ENCODE measurements at regions not wholly inside any gene's neighbourhood (a gene's known extent, or its start where the extent isn't known, plus 50 kb on each side); places are given as distances from the start of the nearest gene placed in this dataset.

GRCh38 chr4:35525192-35525978 lies 718.9 kb downstream of the ARAP2 start:
- Histone ChIP-seq H3K79me2 (ENCODE audit: insufficient read depth, low read length) (no peaks in the 10 kb centered on the region), H3K36me3 (ENCODE audit: control insufficient read depth in 1 of 2, insufficient read depth in 2 of 2, low read length in 2 of 2) (no peaks in the 10 kb centered on the region), H3K9me3 (ENCODE audit: control insufficient read depth in 1 of 2, insufficient read depth in 1 of 2, low read depth in 1 of 2, low read length in 2 of 2) (no peaks in the 10 kb centered on the region), H3K4me1 (ENCODE audit: control insufficient read depth in 1 of 2, insufficient read depth in 2 of 2, low read length in 2 of 2) (no peaks in the 10 kb centered on the region), H4K20me1 (ENCODE audit: insufficient read depth) (no peaks in the 10 kb centered on the region), H3K4me3 (replicated peaks in 1 of 2; ENCODE audit: low read depth in 1 of 2, low read length in 2 of 2) (no peak overlapping the region), H3K27me3 (ENCODE audit: insufficient read depth, low read length) (no peaks in the 10 kb centered on the region), H3K9ac (ENCODE audit: low read length) (no peak overlapping the region), H3K4me2 (ENCODE audit: low read length) (no peak overlapping the region), H3K27ac (ENCODE audit: low read depth, low read length) (no peak overlapping the region), H3K9me2 (ENCODE audit: insufficient read depth) (no peaks in the 10 kb centered on the region), H2AFZ (ENCODE audit: low read depth, low read length, poor library complexity, severe bottlenecking) (no peak overlapping the region)
- ATAC-seq (no peak), DNase-seq (ENCODE audit: low read depth, low spot score) (no peak)
- intact Hi-C loops (cut with micrococcal nuclease), result no loop called here
- TF ChIP-seq ELF1 (IDR thresholded peaks at IDR 0.05; ENCODE audit: borderline replicate concordance, low read depth) (no peak), EZH2phosphoT487 (IDR thresholded peaks at IDR 0.05; ENCODE audit: borderline replicate concordance) (no peak)
- BruUV-seq (replicated peaks), result no TSS peak
- ChIA-PET RAD21 (ENCODE audit: low non-redundant PET in 1 of 2, low total read pairs in 2 of 2, uncharacterized antibody in 2 of 2, unreplicated experiment in 2 of 2) (no interaction called here), POLR2A (no interaction called here), CTCF (no interaction called here)

GRCh38 chr4:35526456-35526855 lies 717.9 kb downstream of the ARAP2 start:
- Histone ChIP-seq H3K9me2 (ENCODE audit: insufficient read depth) (no peaks in the 10 kb centered on the region), H3K9ac (ENCODE audit: low read length) (no peak overlapping the region), H3K27me3 (ENCODE audit: insufficient read depth, low read length) (no peaks in the 10 kb centered on the region), H3K79me2 (ENCODE audit: insufficient read depth, low read length) (no peaks in the 10 kb centered on the region), H3K4me1 (ENCODE audit: control insufficient read depth in 1 of 2, insufficient read depth in 2 of 2, low read length in 2 of 2) (no peaks in the 10 kb centered on the region), H3K9me3 (ENCODE audit: control insufficient read depth in 1 of 2, insufficient read depth in 1 of 2, low read depth in 1 of 2, low read length in 2 of 2) (no peaks in the 10 kb centered on the region), H3K27ac (ENCODE audit: low read depth, low read length) (no peak overlapping the region), H3K4me3 (replicated peaks in 1 of 2; ENCODE audit: low read depth in 1 of 2, low read length in 2 of 2) (no peak overlapping the region), H4K20me1 (ENCODE audit: insufficient read depth) (no peaks in the 10 kb centered on the region), H3K36me3 (ENCODE audit: control insufficient read depth in 1 of 2, insufficient read depth in 2 of 2, low read length in 2 of 2) (no peaks in the 10 kb centered on the region), H2AFZ (ENCODE audit: low read depth, low read length, poor library complexity, severe bottlenecking) (no peak overlapping the region), H3K4me2 (ENCODE audit: low read length) (no peak overlapping the region)
- no TSS peak for BruUV-seq (replicated peaks)
- ChIA-PET RAD21 (ENCODE audit: low non-redundant PET in 1 of 2, low total read pairs in 2 of 2, uncharacterized antibody in 2 of 2, unreplicated experiment in 2 of 2) (no interaction called here), CTCF (no interaction called here), POLR2A (no interaction called here)
- DNase-seq (ENCODE audit: low read depth, low spot score), result no peak
- TF ChIP-seq FOSL1 (IDR thresholded peaks at IDR 0.05; ENCODE audit: low read depth) (no peak), EZH2phosphoT487 (IDR thresholded peaks at IDR 0.05; ENCODE audit: borderline replicate concordance) (no peak), EGR1 (IDR thresholded peaks at IDR 0.05; ENCODE audit: low read depth) (no peak), MAX (IDR thresholded peaks at IDR 0.05) (no peak), ZFX (IDR thresholded peaks at IDR 0.05) (no peak), ATF3 (IDR thresholded peaks at IDR 0.05) (no peak), YY1 (IDR thresholded peaks at IDR 0.05; ENCODE audit: extremely low read depth, insufficient replicate concordance, low read depth, low read length) (no peak), POLR2A (IDR thresholded peaks at IDR 0.05; ENCODE audit: borderline replicate concordance, extremely low read depth, insufficient read depth, insufficient read length) (no peak), POLR2AphosphoS5 (IDR thresholded peaks at IDR 0.05; ENCODE audit: low read depth, low read length) (no peak), ELF1 (IDR thresholded peaks at IDR 0.05; ENCODE audit: borderline replicate concordance, low read depth) (no peak), ZBTB33 (IDR thresholded peaks at IDR 0.05; ENCODE audit: extremely low read depth, insufficient replicate concordance, low read length) (no peak), SRF (IDR thresholded peaks at IDR 0.05; ENCODE audit: low read depth) (no peak), SP1 (IDR thresholded peaks at IDR 0.05; ENCODE audit: low read depth) (no peak), RAD21 (IDR thresholded peaks at IDR 0.05; ENCODE audit: low read depth) (no peak), CEBPB (IDR thresholded peaks at IDR 0.05; ENCODE audit: low read depth) (no peak), CBX3 (IDR thresholded peaks at IDR 0.05; ENCODE audit: low read depth) (no peak), TCF7L2 (IDR thresholded peaks at IDR 0.05; ENCODE audit: borderline replicate concordance, extremely low read depth, insufficient read depth, insufficient read length) (no peak), ZNF274 (IDR thresholded peaks at IDR 0.05; ENCODE audit: low read depth, low read length) (no peak)
- intact Hi-C loops (cut with micrococcal nuclease), result no loop called here
- ATAC-seq, result no peak

Measured in HCT116 (cell line).